HFFc6 (cell line): ENCODE measurements at regions not wholly inside any gene's neighbourhood (a gene's known extent, or its start where the extent isn't known, plus 50 kb on each side); places are given as distances from the start of the nearest gene placed in this dataset.
A peak's percentile ranks its signal among the peaks of the same experiment; 100 is the strongest.

Experiments
- DNase-seq: peaks from one replicate; pipeline ENCODE4 v3.0.0-alpha.2; 2018
- H3K27ac Mint-ChIP-seq: 2 replicates; pipeline ENCODE4 v1.8.0; 2020; ENCODE audit warnings: mild to moderate bottlenecking, mixed read lengths
- H3K27me3 Mint-ChIP-seq: 2 replicates; pipeline ENCODE4 v1.8.0; 2021; ENCODE audit warnings: mild to moderate bottlenecking, moderate library complexity, mixed read lengths; ENCODE audit not compliant: insufficient read depth
- H3K36me3 Mint-ChIP-seq: 2 replicates; pipeline ENCODE4 v1.8.0; 2021; ENCODE audit warnings: low read depth, mixed read lengths
- H3K4me1 Mint-ChIP-seq: 2 replicates; pipeline ENCODE4 v1.8.0; 2020; ENCODE audit warnings: low read depth, mixed read lengths
- H3K4me3 Mint-ChIP-seq: 2 replicates; pipeline ENCODE4 v1.8.0; 2020; ENCODE audit warnings: mild to moderate bottlenecking, moderate library complexity, mixed read lengths
- H3K9me3 Mint-ChIP-seq: 2 replicates; pipeline ENCODE4 v1.8.0; 2020; ENCODE audit warnings: mild to moderate bottlenecking, mixed read lengths
- CTCF ChIP-seq: fragments of 200-600 bp; sonication (generic); IDR thresholded peaks from 2 replicates; pipeline ENCODE4 v1.5.0; 2021; ENCODE audit warnings: antibody characterized with exemption, mild to moderate bottlenecking

GRCh38 chr15:87269566-87269965, 987.0 kb downstream of the NTRK3 start:
- peaks cover 34% of the 10 kb centered on the region for H3K4me1 Mint-ChIP-seq
- peaks cover 8% of the 10 kb centered on the region for H3K36me3 Mint-ChIP-seq
- peak overlapping the region; percentile 57; the same call in 1 of the 2 replicates for H3K27ac Mint-ChIP-seq
- H3K9me3 Mint-ChIP-seq, result peaks cover 9% of the 10 kb centered on the region
- H3K4me3 Mint-ChIP-seq, result no peak overlapping the region
- peak; percentile 20 for DNase-seq
- no peak for TF ChIP-seq CTCF
- H3K27me3 Mint-ChIP-seq, result no peaks in the 10 kb centered on the region

- no peak overlapping the region for H3K4me3 Mint-ChIP-seq
- DNase-seq, result peak; percentile 40
- no peaks in the 10 kb centered on the region for H3K27me3 Mint-ChIP-seq
- H3K36me3 Mint-ChIP-seq, result peaks cover 8% of the 10 kb centered on the region
- peaks cover 9% of the 10 kb centered on the region for H3K9me3 Mint-ChIP-seq
- peaks cover 34% of the 10 kb centered on the region for H3K4me1 Mint-ChIP-seq
- TF ChIP-seq CTCF, result no peak
- H3K27ac Mint-ChIP-seq, result peak overlapping the region; percentile 57; the same call in 1 of the 2 replicates
These were observed 987.9 kb downstream of the NTRK3 start for GRCh38 chr15:87268675-87269074.

GRCh38 chr15:87267798-87268197, 988.7 kb downstream of the NTRK3 start:
- H3K27ac Mint-ChIP-seq, result peak overlapping the region; percentile 68

GRCh38 chr15:87263871-87264270, 992.7 kb downstream of the NTRK3 start:
- no peaks in the 10 kb centered on the region; the same call in 1 of the 2 replicates for H3K9me3 Mint-ChIP-seq
- DNase-seq, result no peak
- peaks cover 22% of the 10 kb centered on the region for H3K4me1 Mint-ChIP-seq
- no peaks in the 10 kb centered on the region for H3K36me3 Mint-ChIP-seq
- no peak overlapping the region for H3K27ac Mint-ChIP-seq
- TF ChIP-seq CTCF, result no peak
- no peak overlapping the region for H3K4me3 Mint-ChIP-seq
- peaks cover 2% of the 10 kb centered on the region for H3K27me3 Mint-ChIP-seq

More at GRCh38 chr15:87267798-87268197, 988.7 kb downstream of the NTRK3 start:
- H3K4me1 Mint-ChIP-seq, result peaks cover 34% of the 10 kb centered on the region
- 0 out of 2 replicates have a peak overlapping the region, but pooled peaks have one; percentile 29 for H3K4me3 Mint-ChIP-seq
- peaks cover 1% of the 10 kb centered on the region for H3K36me3 Mint-ChIP-seq
- no peaks in the 10 kb centered on the region for H3K27me3 Mint-ChIP-seq
- peak; percentile 89 for DNase-seq
- H3K9me3 Mint-ChIP-seq, result peaks cover 1% of the 10 kb centered on the region
- no peak for TF ChIP-seq CTCF

- H3K27ac Mint-ChIP-seq, result no peak overlapping the region
- no peak for TF ChIP-seq CTCF
These were observed 993.2 kb downstream of the NTRK3 start for GRCh38 chr15:87263296-87263695.

GRCh38 chr15:87245592-87245991, 1010.9 kb downstream of the NTRK3 start:
- H3K4me1 Mint-ChIP-seq, result no peaks in the 10 kb centered on the region

More at GRCh38 chr15:87263296-87263695, 993.2 kb downstream of the NTRK3 start:
- Mint-ChIP-seq H3K36me3 (no peaks in the 10 kb centered on the region), H3K27me3 (peaks cover 2% of the 10 kb centered on the region), H3K4me1 (peaks cover 17% of the 10 kb centered on the region), H3K9me3 (no peaks in the 10 kb centered on the region; the same call in none of the 2 replicates), H3K4me3 (no peak overlapping the region)
- DNase-seq, result no peak

More at GRCh38 chr15:87245592-87245991, 1010.9 kb downstream of the NTRK3 start:
- no peaks in the 10 kb centered on the region for H3K9me3 Mint-ChIP-seq
- no peak for DNase-seq
- H3K27ac Mint-ChIP-seq, result no peak overlapping the region
- H3K4me3 Mint-ChIP-seq, result no peak overlapping the region
- no peaks in the 10 kb centered on the region; the same call in 1 of the 2 replicates for H3K27me3 Mint-ChIP-seq
- H3K36me3 Mint-ChIP-seq, result no peaks in the 10 kb centered on the region
- TF ChIP-seq CTCF, result no peak
